ENCODE measurements at regions not wholly inside any gene's neighbourhood (a gene's known extent, or its start where the extent isn't known, plus 50 kb on each side); places are given as distances from the start of the nearest gene placed in this dataset.

GRCh38 chr2:74762789-74763188 lies 71.1 kb upstream of the HK2 start:
- Histone ChIP-seq H3K9me3 (ENCODE audit: control insufficient read depth, insufficient read depth, low read length) (no peaks in the 10 kb centered on the region), H3K4me1 (ENCODE audit: control insufficient read depth, insufficient read depth, low read length) (peaks cover 6% of the 10 kb centered on the region), H3K36me3 (ENCODE audit: control insufficient read depth, insufficient read depth, low read length) (no peaks in the 10 kb centered on the region), H3K4me3 (ENCODE audit: low read depth, low read length) (no peak overlapping the region), H3K27me3 (ENCODE audit: control insufficient read depth, insufficient read depth, low read length) (no peaks in the 10 kb centered on the region), H3K9ac (ENCODE audit: low read depth, low read length) (no peak overlapping the region)

- H3K9me3 ChIP-seq (ENCODE audit: control insufficient read depth, insufficient read depth, low read length), result no peaks in the 10 kb centered on the region
- no peak overlapping the region for H3K9ac ChIP-seq (ENCODE audit: low read depth, low read length)
- H3K4me1 ChIP-seq (ENCODE audit: control insufficient read depth, insufficient read depth, low read length), result peaks cover 6% of the 10 kb centered on the region
- H3K36me3 ChIP-seq (ENCODE audit: control insufficient read depth, insufficient read depth, low read length), result no peaks in the 10 kb centered on the region
- no peak overlapping the region for H3K4me3 ChIP-seq (ENCODE audit: low read depth, low read length)
- H3K27me3 ChIP-seq (ENCODE audit: control insufficient read depth, insufficient read depth, low read length), result no peaks in the 10 kb centered on the region
These were observed 69.9 kb upstream of the HK2 start for GRCh38 chr2:74763962-74764428.

GRCh38 chr2:74764429-74765272 lies 69.3 kb upstream of the HK2 start:
- no peaks in the 10 kb centered on the region for H3K9me3 ChIP-seq (ENCODE audit: control insufficient read depth, insufficient read depth, low read length)
- no peak overlapping the region for H3K4me3 ChIP-seq (ENCODE audit: low read depth, low read length)
- H3K36me3 ChIP-seq (ENCODE audit: control insufficient read depth, insufficient read depth, low read length), result no peaks in the 10 kb centered on the region
- H3K27me3 ChIP-seq (ENCODE audit: control insufficient read depth, insufficient read depth, low read length), result no peaks in the 10 kb centered on the region
- H3K9ac ChIP-seq (ENCODE audit: low read depth, low read length), result no peak overlapping the region
- peaks cover 6% of the 10 kb centered on the region for H3K4me1 ChIP-seq (ENCODE audit: control insufficient read depth, insufficient read depth, low read length)

- Histone ChIP-seq H3K27me3 (ENCODE audit: control insufficient read depth, insufficient read depth, low read length) (no peaks in the 10 kb centered on the region), H3K9me3 (ENCODE audit: control insufficient read depth, insufficient read depth, low read length) (no peaks in the 10 kb centered on the region), H3K4me3 (ENCODE audit: low read depth, low read length) (no peak overlapping the region), H3K9ac (ENCODE audit: low read depth, low read length) (no peak overlapping the region), H3K36me3 (ENCODE audit: control insufficient read depth, insufficient read depth, low read length) (no peaks in the 10 kb centered on the region), H3K4me1 (ENCODE audit: control insufficient read depth, insufficient read depth, low read length) (peaks cover 6% of the 10 kb centered on the region)
These were observed 67.1 kb upstream of the HK2 start for GRCh38 chr2:74766780-74767179.

- Histone ChIP-seq H3K9ac (ENCODE audit: low read depth, low read length) (no peak overlapping the region), H3K36me3 (ENCODE audit: control insufficient read depth, insufficient read depth, low read length) (no peaks in the 10 kb centered on the region), H3K4me1 (ENCODE audit: control insufficient read depth, insufficient read depth, low read length) (peaks cover 6% of the 10 kb centered on the region), H3K27me3 (ENCODE audit: control insufficient read depth, insufficient read depth, low read length) (no peaks in the 10 kb centered on the region), H3K9me3 (ENCODE audit: control insufficient read depth, insufficient read depth, low read length) (no peaks in the 10 kb centered on the region), H3K4me3 (ENCODE audit: low read depth, low read length) (no peak overlapping the region)
These were observed 66.3 kb upstream of the HK2 start for GRCh38 chr2:74767618-74768017.

GRCh38 chr2:74768401-74768914 lies 65.5 kb upstream of the HK2 start:
- Histone ChIP-seq H3K36me3 (ENCODE audit: control insufficient read depth, insufficient read depth, low read length) (no peaks in the 10 kb centered on the region), H3K9me3 (ENCODE audit: control insufficient read depth, insufficient read depth, low read length) (no peaks in the 10 kb centered on the region), H3K9ac (ENCODE audit: low read depth, low read length) (no peak overlapping the region), H3K27me3 (ENCODE audit: control insufficient read depth, insufficient read depth, low read length) (no peaks in the 10 kb centered on the region), H3K4me1 (ENCODE audit: control insufficient read depth, insufficient read depth, low read length) (peaks cover 6% of the 10 kb centered on the region), H3K4me3 (ENCODE audit: low read depth, low read length) (no peak overlapping the region)

- no peak overlapping the region for H3K4me3 ChIP-seq (ENCODE audit: low read depth, low read length)
- no peaks in the 10 kb centered on the region for H3K27me3 ChIP-seq (ENCODE audit: control insufficient read depth, insufficient read depth, low read length)
- H3K9me3 ChIP-seq (ENCODE audit: control insufficient read depth, insufficient read depth, low read length), result no peaks in the 10 kb centered on the region
- no peaks in the 10 kb centered on the region for H3K36me3 ChIP-seq (ENCODE audit: control insufficient read depth, insufficient read depth, low read length)
- H3K9ac ChIP-seq (ENCODE audit: low read depth, low read length), result no peak overlapping the region
- no peaks in the 10 kb centered on the region for H3K4me1 ChIP-seq (ENCODE audit: control insufficient read depth, insufficient read depth, low read length)
These were observed 61.9 kb upstream of the HK2 start for GRCh38 chr2:74772046-74772445.

- Histone ChIP-seq H3K27me3 (ENCODE audit: control insufficient read depth, insufficient read depth, low read length) (no peaks in the 10 kb centered on the region), H3K9ac (ENCODE audit: low read depth, low read length) (no peak overlapping the region), H3K36me3 (ENCODE audit: control insufficient read depth, insufficient read depth, low read length) (no peaks in the 10 kb centered on the region), H3K4me1 (ENCODE audit: control insufficient read depth, insufficient read depth, low read length) (peaks cover 6% of the 10 kb centered on the region), H3K9me3 (ENCODE audit: control insufficient read depth, insufficient read depth, low read length) (no peaks in the 10 kb centered on the region), H3K4me3 (ENCODE audit: low read depth, low read length) (no peak overlapping the region)
These were observed 56.6 kb upstream of the HK2 start for GRCh38 chr2:74777161-74777900.

GRCh38 chr2:74778381-74779264 lies 55.3 kb upstream of the HK2 start:
- Histone ChIP-seq H3K36me3 (ENCODE audit: control insufficient read depth, insufficient read depth, low read length) (no peaks in the 10 kb centered on the region), H3K27me3 (ENCODE audit: control insufficient read depth, insufficient read depth, low read length) (no peaks in the 10 kb centered on the region), H3K9me3 (ENCODE audit: control insufficient read depth, insufficient read depth, low read length) (no peaks in the 10 kb centered on the region), H3K4me3 (ENCODE audit: low read depth, low read length) (peak overlapping the region; percentile 26), H3K4me1 (ENCODE audit: control insufficient read depth, insufficient read depth, low read length) (peaks cover 6% of the 10 kb centered on the region), H3K9ac (ENCODE audit: low read depth, low read length) (no peak overlapping the region)

- Histone ChIP-seq H3K27me3 (ENCODE audit: control insufficient read depth, insufficient read depth, low read length) (no peaks in the 10 kb centered on the region), H3K4me1 (ENCODE audit: control insufficient read depth, insufficient read depth, low read length) (peaks cover 6% of the 10 kb centered on the region), H3K9ac (ENCODE audit: low read depth, low read length) (no peak overlapping the region), H3K4me3 (ENCODE audit: low read depth, low read length) (no peak overlapping the region), H3K36me3 (ENCODE audit: control insufficient read depth, insufficient read depth, low read length) (no peaks in the 10 kb centered on the region), H3K9me3 (ENCODE audit: control insufficient read depth, insufficient read depth, low read length) (no peaks in the 10 kb centered on the region)
These were observed 54.7 kb upstream of the HK2 start for GRCh38 chr2:74779265-74779558.

GRCh38 chr2:74779587-74780135 lies 54.3 kb upstream of the HK2 start:
- Histone ChIP-seq H3K4me1 (ENCODE audit: control insufficient read depth, insufficient read depth, low read length) (peaks cover 6% of the 10 kb centered on the region), H3K27me3 (ENCODE audit: control insufficient read depth, insufficient read depth, low read length) (no peaks in the 10 kb centered on the region), H3K36me3 (ENCODE audit: control insufficient read depth, insufficient read depth, low read length) (no peaks in the 10 kb centered on the region), H3K9ac (ENCODE audit: low read depth, low read length) (no peak overlapping the region), H3K4me3 (ENCODE audit: low read depth, low read length) (no peak overlapping the region), H3K9me3 (ENCODE audit: control insufficient read depth, insufficient read depth, low read length) (no peaks in the 10 kb centered on the region)
